ENCODE measurements at regions not wholly inside any gene's neighbourhood (a gene's known extent, or its start where the extent isn't known, plus 50 kb on each side); places are given as distances from the start of the nearest gene placed in this dataset.

DNA sequence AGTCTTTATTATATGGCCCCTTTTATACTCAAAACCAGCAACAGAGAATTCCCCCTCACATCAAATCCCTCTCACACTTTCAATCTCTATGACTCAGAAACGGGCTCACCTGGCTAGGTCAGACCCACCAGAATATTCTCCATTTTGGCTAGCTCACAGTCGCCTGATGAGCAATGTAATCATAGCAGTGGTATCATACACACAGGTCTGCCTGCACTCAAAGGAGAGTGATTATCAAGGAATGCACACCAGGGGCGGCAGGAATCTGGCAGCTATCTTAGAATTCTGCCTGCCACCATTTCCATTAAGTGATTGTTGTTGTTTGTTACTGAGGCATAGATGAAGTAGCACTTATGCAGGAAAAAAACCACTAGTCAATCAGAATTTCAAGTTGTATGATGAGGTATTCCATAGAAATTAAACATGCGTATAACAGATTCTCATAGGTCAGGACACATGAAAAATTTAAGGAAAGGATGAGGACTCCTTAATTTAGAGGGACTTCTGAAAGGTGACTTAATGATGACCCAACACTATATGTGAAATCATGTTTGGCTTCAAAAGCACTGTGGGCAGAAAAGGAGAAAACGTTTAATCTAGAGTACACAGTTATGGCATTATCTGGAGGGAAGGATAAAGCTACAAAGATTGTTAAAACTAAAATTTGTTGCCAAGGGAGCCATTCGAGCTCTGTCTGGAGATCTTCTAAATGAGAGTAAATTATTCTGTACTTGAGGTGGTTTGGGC lies 185.8 kb upstream of the DDI1 start:
- DNase-seq (ENCODE audit: low read depth in 2 of 2, low spot score in 1 of 2), result no peak

DNA sequence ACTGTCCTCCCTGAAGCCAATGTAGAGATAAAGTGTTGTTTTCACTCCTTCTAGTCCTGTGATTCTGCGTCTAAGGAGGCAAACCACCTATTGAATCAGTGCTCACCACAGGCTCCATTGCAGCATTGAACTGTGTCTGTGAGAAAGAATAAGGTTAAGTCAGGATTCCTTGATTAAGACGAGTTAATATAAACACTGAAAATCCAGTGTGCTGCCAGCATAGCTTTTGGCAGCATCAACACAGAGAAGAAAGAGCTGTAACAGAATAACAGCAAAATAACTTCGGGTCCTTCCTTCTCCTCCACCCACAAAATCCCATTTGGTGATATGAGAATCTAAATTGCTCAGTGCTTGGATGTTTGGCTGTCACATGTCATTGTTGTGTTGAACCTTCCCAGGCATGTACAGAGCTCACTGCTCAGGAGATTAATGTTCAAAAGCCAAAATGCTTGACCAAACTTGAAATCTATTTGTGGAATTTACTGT lies 185.2 kb upstream of the DDI1 start:
- DNase-seq (ENCODE audit: low read depth in 2 of 2, low spot score in 1 of 2), result no peak

Measured in stimulated activated CD8-positive, alpha-beta memory T cell treated with anti-CD3 and anti-CD28 coated beads, Interleukin-4, amount 100 ng/mL, for 1 hour (primary cell).